ENCODE measurements at regions not wholly inside any gene's neighbourhood (a gene's known extent, or its start where the extent isn't known, plus 50 kb on each side); places are given as distances from the start of the nearest gene placed in this dataset.

- H3K27me3 ChIP-seq (ENCODE audit: control insufficient read depth, insufficient read depth, low read length): no peaks in the 10 kb centered on the region
- no peaks in the 10 kb centered on the region for H3K79me2 ChIP-seq (ENCODE audit: control insufficient read depth, insufficient read depth, low read length)
- no peak overlapping the region for H2AFZ ChIP-seq (ENCODE audit: low read length)
- no peak overlapping the region for H3K27ac ChIP-seq (ENCODE audit: insufficient read depth, low read length)
- DNase-seq (ENCODE audit: low read depth in 2 of 2): no peak
- no peak overlapping the region for H3K4me3 ChIP-seq (replicated peaks in 1 of 4; ENCODE audit: control extremely low read depth in 1 of 4, insufficient read depth in 1 of 4, low read depth in 3 of 4, low read length in 4 of 4)
- H3K4me1 ChIP-seq (ENCODE audit: control insufficient read depth, extremely low read depth, insufficient read depth, low read length): no peaks in the 10 kb centered on the region
- no peak overlapping the region for H3K9ac ChIP-seq (ENCODE audit: insufficient read depth, low read length)
- H3K9me3 ChIP-seq (ENCODE audit: control insufficient read depth, insufficient read depth, low read depth, low read length): no peaks in the 10 kb centered on the region
- TF ChIP-seq, protein P1, sequence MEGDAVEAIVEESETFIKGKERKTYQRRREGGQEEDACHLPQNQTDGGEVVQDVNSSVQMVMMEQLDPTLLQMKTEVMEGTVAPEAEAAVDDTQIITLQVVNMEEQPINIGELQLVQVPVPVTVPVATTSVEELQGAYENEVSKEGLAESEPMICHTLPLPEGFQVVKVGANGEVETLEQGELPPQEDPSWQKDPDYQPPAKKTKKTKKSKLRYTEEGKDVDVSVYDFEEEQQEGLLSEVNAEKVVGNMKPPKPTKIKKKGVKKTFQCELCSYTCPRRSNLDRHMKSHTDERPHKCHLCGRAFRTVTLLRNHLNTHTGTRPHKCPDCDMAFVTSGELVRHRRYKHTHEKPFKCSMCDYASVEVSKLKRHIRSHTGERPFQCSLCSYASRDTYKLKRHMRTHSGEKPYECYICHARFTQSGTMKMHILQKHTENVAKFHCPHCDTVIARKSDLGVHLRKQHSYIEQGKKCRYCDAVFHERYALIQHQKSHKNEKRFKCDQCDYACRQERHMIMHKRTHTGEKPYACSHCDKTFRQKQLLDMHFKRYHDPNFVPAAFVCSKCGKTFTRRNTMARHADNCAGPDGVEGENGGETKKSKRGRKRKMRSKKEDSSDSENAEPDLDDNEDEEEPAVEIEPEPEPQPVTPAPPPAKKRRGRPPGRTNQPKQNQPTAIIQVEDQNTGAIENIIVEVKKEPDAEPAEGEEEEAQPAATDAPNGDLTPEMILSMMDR (conservative IDR thresholded peaks at IDR 0.05 in 1 of 2, IDR thresholded peaks at IDR 0.05 in 1 of 2; ENCODE audit: low read depth in 1 of 2, low read length in 2 of 2): no peak
- no peak for TF ChIP-seq EZH2 (IDR thresholded peaks at IDR 0.05; ENCODE audit: low read length, missing control alignments)
- H4K20me1 ChIP-seq (ENCODE audit: control insufficient read depth, extremely low read depth, insufficient read depth, low read length): no peaks in the 10 kb centered on the region
- H3K4me2 ChIP-seq (ENCODE audit: extremely low read depth, insufficient read depth, low read length): no peak overlapping the region
- no peaks in the 10 kb centered on the region for H3K36me3 ChIP-seq (ENCODE audit: control insufficient read depth, insufficient read depth, low read length)
Measured at GRCh38 chr13:103164251-103164650, 98.0 kb upstream of the SLC10A2 start.

GRCh38 chr13:103161476-103161875 lies 95.3 kb upstream of the SLC10A2 start:
- H4K20me1 ChIP-seq (ENCODE audit: control insufficient read depth, extremely low read depth, insufficient read depth, low read length): no peaks in the 10 kb centered on the region
- no peak overlapping the region for H2AFZ ChIP-seq (ENCODE audit: low read length)
- no peak overlapping the region for H3K27ac ChIP-seq (ENCODE audit: insufficient read depth, low read length)
- no peaks in the 10 kb centered on the region for H3K79me2 ChIP-seq (ENCODE audit: control insufficient read depth, insufficient read depth, low read length)
- no peaks in the 10 kb centered on the region for H3K4me1 ChIP-seq (ENCODE audit: control insufficient read depth, extremely low read depth, insufficient read depth, low read length)
- no peak overlapping the region for H3K9ac ChIP-seq (ENCODE audit: insufficient read depth, low read length)
- H3K36me3 ChIP-seq (ENCODE audit: control insufficient read depth, insufficient read depth, low read length): no peaks in the 10 kb centered on the region
- H3K4me2 ChIP-seq (ENCODE audit: extremely low read depth, insufficient read depth, low read length): no peak overlapping the region
- H3K9me3 ChIP-seq (ENCODE audit: control insufficient read depth, insufficient read depth, low read depth, low read length): no peaks in the 10 kb centered on the region
- H3K27me3 ChIP-seq (ENCODE audit: control insufficient read depth, insufficient read depth, low read length): no peaks in the 10 kb centered on the region
- no peak for DNase-seq (ENCODE audit: low read depth in 2 of 2)
- TF ChIP-seq EZH2 (IDR thresholded peaks at IDR 0.05; ENCODE audit: low read length, missing control alignments): no peak
- TF ChIP-seq, protein P1 (conservative IDR thresholded peaks at IDR 0.05 in 1 of 2, IDR thresholded peaks at IDR 0.05 in 1 of 2; ENCODE audit: low read depth in 1 of 2, low read length in 2 of 2): no peak
- H3K4me3 ChIP-seq (replicated peaks in 1 of 4; ENCODE audit: control extremely low read depth in 1 of 4, insufficient read depth in 1 of 4, low read depth in 3 of 4, low read length in 4 of 4): no peak overlapping the region

DNA sequence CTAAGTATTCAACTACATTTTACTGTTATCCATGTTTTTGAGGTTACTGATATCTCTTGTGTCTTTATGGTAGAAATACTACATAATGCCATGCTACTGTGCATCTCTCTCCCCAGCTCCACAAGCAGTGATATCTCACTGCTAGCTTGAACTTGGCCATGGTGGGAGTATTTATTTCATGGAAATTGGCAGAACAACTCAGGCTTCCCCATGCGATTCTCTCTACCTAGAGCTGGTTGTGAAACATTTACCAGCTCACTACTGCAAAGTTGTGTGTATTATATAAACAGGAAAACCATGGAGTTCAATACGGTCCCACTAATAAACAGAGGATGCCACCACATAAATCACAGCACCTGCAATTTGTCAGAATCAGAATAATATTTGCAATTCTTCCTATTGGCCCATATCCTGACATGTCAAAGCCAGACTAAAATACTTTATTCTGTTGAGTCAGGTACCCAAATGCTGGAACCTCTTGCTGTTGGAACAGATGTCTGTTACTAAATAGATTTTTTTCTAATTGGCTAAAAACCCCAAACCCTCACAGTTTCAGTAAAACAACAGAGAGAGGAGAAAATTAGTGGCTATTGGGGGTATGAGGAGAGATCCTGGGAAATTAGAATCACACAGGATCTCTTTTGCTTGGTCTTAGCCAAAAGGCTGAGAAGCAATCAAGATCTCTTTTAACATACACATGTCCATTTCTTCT lies 91.4 kb upstream of the SLC10A2 start:
- Histone ChIP-seq H3K4me3 (replicated peaks in 1 of 4; ENCODE audit: control extremely low read depth in 1 of 4, insufficient read depth in 1 of 4, low read depth in 3 of 4, low read length in 4 of 4) (no peak overlapping the region), H3K27ac (ENCODE audit: insufficient read depth, low read length) (no peak overlapping the region), H3K79me2 (ENCODE audit: control insufficient read depth, insufficient read depth, low read length) (no peaks in the 10 kb centered on the region), H3K4me2 (ENCODE audit: extremely low read depth, insufficient read depth, low read length) (no peak overlapping the region), H3K9ac (ENCODE audit: insufficient read depth, low read length) (no peak overlapping the region), H3K27me3 (ENCODE audit: control insufficient read depth, insufficient read depth, low read length) (no peaks in the 10 kb centered on the region), H4K20me1 (ENCODE audit: control insufficient read depth, extremely low read depth, insufficient read depth, low read length) (no peaks in the 10 kb centered on the region), H3K36me3 (ENCODE audit: control insufficient read depth, insufficient read depth, low read length) (no peaks in the 10 kb centered on the region), H3K9me3 (ENCODE audit: control insufficient read depth, insufficient read depth, low read depth, low read length) (no peaks in the 10 kb centered on the region), H2AFZ (ENCODE audit: low read length) (no peak overlapping the region), H3K4me1 (ENCODE audit: control insufficient read depth, extremely low read depth, insufficient read depth, low read length) (no peaks in the 10 kb centered on the region)
- DNase-seq (ENCODE audit: low read depth in 2 of 2): no peak
- no peak for TF ChIP-seq EZH2 (IDR thresholded peaks at IDR 0.05; ENCODE audit: low read length, missing control alignments)
- TF ChIP-seq, protein P1 (conservative IDR thresholded peaks at IDR 0.05 in 1 of 2, IDR thresholded peaks at IDR 0.05 in 1 of 2; ENCODE audit: low read depth in 1 of 2, low read length in 2 of 2): no peak
